HUES64 (cell line): ENCODE measurements at regions not wholly inside any gene's neighbourhood (a gene's known extent, or its start where the extent isn't known, plus 50 kb on each side); places are given as distances from the start of the nearest gene placed in this dataset.

Experiments used
- H3K27ac ChIP-seq: 2 replicates; pipeline ENCODE4 v1.7.0; 2013; ENCODE audit warnings: low read depth, low read length, inconsistent platforms
- H3K27me3 ChIP-seq: 2 replicates; pipeline ENCODE4 v1.6.1; 2013; ENCODE audit warnings: mild to moderate bottlenecking, low read length; ENCODE audit not compliant: insufficient read depth
- H3K36me3 ChIP-seq: 2 replicates; pipeline ENCODE4 v1.6.1; 2013; ENCODE audit warnings: mild to moderate bottlenecking, low read length; ENCODE audit not compliant: insufficient read depth
- H3K4me1 ChIP-seq: 2 replicates; pipeline ENCODE4 v1.6.1; 2013; ENCODE audit warnings: mild to moderate bottlenecking, low read length, moderate library complexity; ENCODE audit not compliant: insufficient read depth
- H3K4me3 ChIP-seq: 2 replicates; pipeline ENCODE4 v1.5.1; 2013; ENCODE audit warnings: mild to moderate bottlenecking, low read length, moderate library complexity
- H3K9ac ChIP-seq: 2 replicates; pipeline ENCODE4 v1.6.1; 2013; ENCODE audit warnings: mild to moderate bottlenecking, low read depth, low read length
- H3K9me3 ChIP-seq: 2 replicates; pipeline ENCODE4 v1.6.1; 2013; ENCODE audit warnings: low read depth, low read length; ENCODE audit not compliant: insufficient read depth
- WGBS: fragments of 150-250, 120-280 bp; methylation state at CpG from one replicate; pipeline ENCODE4 v1.1.7; 2013; ENCODE audit warnings: missing lambda C conversion rate; 5-methylcytosine and 5-hydroxymethylcytosine counted together

DNA sequence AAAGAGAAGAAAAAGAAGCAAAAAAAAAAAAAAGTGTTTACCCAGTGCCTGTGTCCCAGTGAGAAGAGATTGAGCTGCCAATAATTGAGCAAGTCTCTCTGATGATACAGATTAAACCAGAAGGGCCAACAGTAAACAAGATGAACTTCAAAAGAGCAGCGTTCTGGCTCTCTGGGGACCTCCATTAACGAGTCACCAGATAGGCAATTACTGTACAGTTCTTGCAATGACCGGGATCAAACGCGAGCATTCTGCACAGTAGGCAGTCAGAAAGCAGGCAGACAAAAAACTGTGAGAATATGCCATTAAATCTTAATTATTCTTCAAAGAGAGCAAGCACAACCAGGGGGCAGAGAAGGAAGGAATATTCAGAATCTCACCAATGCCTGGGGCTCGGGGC lies 626.1 kb downstream of the TMEM114 start:
- 86% methylated on average over 6 of the region's 6 CpGs for WGBS
- H3K9me3 ChIP-seq: no peaks in the 10 kb centered on the region
- H3K4me1 ChIP-seq: no peaks in the 10 kb centered on the region

DNA sequence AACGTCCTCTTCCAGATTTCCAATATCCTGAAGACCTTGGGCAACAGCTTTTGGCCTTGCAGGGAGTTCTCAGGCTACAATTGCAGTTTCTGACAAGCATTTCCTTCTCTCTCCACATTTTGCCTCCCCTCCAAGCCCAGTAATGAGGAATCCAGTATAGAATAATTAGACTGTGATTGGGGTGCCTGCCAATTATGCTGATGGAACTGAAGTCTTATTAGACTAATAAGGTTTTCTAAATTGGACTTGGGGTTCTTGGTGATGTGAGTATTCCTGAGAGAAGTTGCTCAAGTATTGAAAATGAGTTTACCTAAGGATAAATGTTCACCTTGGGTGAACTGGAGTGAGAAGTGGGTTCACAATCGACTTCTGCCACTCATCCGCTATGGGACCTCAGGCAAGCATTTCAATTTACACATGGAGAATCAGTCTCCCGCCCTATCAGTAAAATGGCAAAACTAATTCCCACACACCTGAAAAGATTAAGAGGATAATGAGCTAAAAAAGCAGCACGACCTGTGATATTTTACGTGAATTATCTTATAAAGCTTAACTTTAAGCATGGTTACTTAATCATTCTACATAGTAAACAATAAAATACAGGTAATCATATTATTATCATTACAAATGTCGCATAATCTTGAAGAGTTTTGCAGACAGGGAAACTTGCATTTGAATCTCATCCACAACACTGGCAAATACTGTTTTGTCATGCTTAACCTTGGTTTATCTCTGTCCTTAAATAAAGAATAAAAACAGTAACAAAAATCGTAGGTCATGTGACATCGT lies 628.0 kb downstream of the TMEM114 start:
- no peaks in the 10 kb centered on the region for H3K27me3 ChIP-seq
- WGBS: 85% methylated on average over 9 of the region's 9 CpGs
- no peak overlapping the region for H3K27ac ChIP-seq
- no peaks in the 10 kb centered on the region for H3K4me1 ChIP-seq
- H3K9me3 ChIP-seq: no peaks in the 10 kb centered on the region
- no peak overlapping the region for H3K9ac ChIP-seq
- no peaks in the 10 kb centered on the region for H3K36me3 ChIP-seq
- H3K4me3 ChIP-seq: no peak overlapping the region

More for the DNA sequence above, 626.1 kb downstream of the TMEM114 start:
- Histone ChIP-seq H3K4me3 (no peak overlapping the region), H3K27me3 (no peaks in the 10 kb centered on the region), H3K9ac (no peak overlapping the region), H3K27ac (no peak overlapping the region), H3K36me3 (no peaks in the 10 kb centered on the region)

DNA sequence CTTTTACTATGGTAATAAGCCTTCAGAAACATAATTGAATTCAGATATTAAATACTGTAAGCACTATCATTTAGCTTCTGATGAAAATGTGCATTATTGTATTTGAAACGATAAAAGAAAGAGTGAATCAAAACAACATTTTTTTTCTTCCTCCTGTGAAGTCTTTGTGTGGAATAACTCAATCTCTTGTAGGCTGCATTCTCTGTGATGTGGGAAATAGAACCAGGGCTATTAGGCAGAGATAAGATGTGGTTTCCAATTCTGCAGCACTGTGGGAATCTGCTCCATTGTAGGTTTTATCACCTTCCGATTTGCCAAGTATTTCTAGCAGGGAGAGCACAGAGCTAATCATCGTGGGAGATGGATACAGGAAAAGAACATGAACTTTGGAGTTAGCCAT lies 624.5 kb downstream of the RBFOX1 start:
- no peak overlapping the region for H3K27ac ChIP-seq

DNA sequence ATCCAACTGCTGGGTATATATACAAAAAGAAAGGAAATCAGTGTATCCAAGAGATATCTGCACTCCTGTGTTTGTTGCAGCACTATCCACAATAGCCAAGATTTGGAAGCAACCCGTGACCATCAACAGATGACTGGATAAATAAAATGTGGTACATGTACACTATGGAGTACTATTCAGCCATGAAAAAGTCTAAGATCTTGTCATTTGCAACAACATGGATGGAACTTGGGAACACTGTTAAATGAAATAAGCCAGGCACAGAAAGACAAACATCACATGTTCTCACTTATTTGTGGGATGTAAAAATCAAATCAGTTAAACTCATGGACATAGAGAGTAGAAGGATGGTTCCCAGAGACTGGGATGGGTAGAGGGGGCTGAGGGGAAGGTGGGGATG lies 620.7 kb downstream of the RBFOX1 start:
- no peaks in the 10 kb centered on the region for H3K27me3 ChIP-seq
- H3K36me3 ChIP-seq: no peaks in the 10 kb centered on the region
- H3K4me3 ChIP-seq: no peak overlapping the region
- H3K4me1 ChIP-seq: no peaks in the 10 kb centered on the region
- no peak overlapping the region for H3K9ac ChIP-seq
- H3K9me3 ChIP-seq: no peaks in the 10 kb centered on the region
- no peak overlapping the region for H3K27ac ChIP-seq
- WGBS: 100% methylated on average over 1 of the region's 1 CpG

More for the DNA sequence above, 624.5 kb downstream of the RBFOX1 start:
- Histone ChIP-seq H3K27me3 (no peaks in the 10 kb centered on the region), H3K9ac (no peak overlapping the region), H3K9me3 (no peaks in the 10 kb centered on the region), H3K36me3 (no peaks in the 10 kb centered on the region), H3K4me3 (no peak overlapping the region), H3K4me1 (no peaks in the 10 kb centered on the region)
- 86% methylated on average over 3 of the region's 3 CpGs for WGBS

DNA sequence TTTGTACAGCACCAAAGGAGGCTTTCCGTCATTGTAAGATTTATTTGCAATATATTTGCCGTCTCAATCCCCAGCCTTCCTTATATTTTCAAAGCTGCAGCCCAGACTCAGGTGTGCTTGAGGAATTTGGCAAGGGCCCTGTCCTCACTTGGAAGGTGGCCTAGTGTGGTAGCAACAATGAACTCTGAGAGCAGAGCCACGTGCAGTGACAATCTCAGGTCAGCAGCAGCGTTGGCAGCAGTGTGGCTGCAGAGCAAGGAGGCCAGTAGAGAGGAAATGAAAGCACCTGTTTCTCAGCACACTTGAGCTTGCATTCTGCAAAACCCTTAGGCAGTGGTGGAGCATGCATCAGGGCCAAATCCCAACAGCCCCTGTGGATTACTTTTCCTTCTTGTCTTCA lies 613.5 kb downstream of the RBFOX1 start:
- Histone ChIP-seq H3K36me3 (no peaks in the 10 kb centered on the region), H3K4me3 (no peak overlapping the region), H3K27me3 (no peaks in the 10 kb centered on the region), H3K27ac (no peak overlapping the region), H3K9ac (no peak overlapping the region), H3K4me1 (no peaks in the 10 kb centered on the region), H3K9me3 (no peaks in the 10 kb centered on the region)
- WGBS: 88% methylated on average over 4 of the region's 4 CpGs

DNA sequence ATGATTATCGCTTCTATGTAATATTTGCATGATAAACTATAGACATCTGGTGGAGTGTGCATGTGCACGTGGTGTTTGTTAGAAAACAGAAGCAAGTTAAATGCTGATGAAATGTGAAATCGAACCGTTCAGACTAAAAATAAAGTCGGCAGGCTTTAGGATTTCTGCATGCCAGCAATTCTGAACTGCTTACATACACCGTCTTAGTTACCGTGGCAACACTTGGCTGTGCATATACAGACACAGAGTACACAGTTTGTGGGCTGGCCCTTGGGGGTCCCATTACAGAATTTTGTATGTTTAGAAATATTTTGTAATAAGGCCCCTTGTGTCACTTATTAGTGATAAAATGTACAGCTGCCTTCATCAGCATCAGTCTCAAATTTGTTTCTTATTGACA lies 605.5 kb downstream of the RBFOX1 start:
- Histone ChIP-seq H3K9ac (no peak overlapping the region), H3K4me3 (no peak overlapping the region), H3K4me1 (no peaks in the 10 kb centered on the region), H3K36me3 (no peaks in the 10 kb centered on the region), H3K9me3 (no peaks in the 10 kb centered on the region), H3K27ac (no peak overlapping the region), H3K27me3 (no peaks in the 10 kb centered on the region)
- WGBS: 93% methylated on average over 7 of the region's 7 CpGs

DNA sequence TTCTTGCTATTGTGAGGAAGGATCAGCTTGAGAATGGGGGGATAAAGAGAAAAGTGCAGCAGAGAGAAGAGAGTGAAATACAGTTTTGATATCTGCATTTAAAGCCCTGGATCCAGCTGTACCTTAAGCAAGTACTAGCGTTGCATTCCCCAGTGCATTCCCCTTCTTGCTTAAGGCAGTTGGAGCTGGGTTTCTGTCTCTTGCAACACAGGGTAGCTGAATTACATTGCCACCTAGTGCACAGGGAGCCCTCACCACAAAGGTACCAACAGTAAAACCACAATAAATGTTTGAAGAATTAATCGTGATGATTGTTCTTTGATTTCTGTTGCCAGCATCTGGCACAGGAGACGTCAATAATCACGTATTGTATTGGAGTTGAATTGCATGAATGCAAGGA lies 588.7 kb downstream of the RBFOX1 start:
- no peak overlapping the region for H3K4me3 ChIP-seq
- H3K27ac ChIP-seq: no peak overlapping the region
- H3K9ac ChIP-seq: no peak overlapping the region
- no peaks in the 10 kb centered on the region for H3K27me3 ChIP-seq
- 80% methylated on average over 4 of the region's 4 CpGs for WGBS
- no peaks in the 10 kb centered on the region for H3K36me3 ChIP-seq
- H3K9me3 ChIP-seq: peaks cover 5% of the 10 kb centered on the region; the same call in 1 of the 2 replicates
- no peaks in the 10 kb centered on the region for H3K4me1 ChIP-seq

DNA sequence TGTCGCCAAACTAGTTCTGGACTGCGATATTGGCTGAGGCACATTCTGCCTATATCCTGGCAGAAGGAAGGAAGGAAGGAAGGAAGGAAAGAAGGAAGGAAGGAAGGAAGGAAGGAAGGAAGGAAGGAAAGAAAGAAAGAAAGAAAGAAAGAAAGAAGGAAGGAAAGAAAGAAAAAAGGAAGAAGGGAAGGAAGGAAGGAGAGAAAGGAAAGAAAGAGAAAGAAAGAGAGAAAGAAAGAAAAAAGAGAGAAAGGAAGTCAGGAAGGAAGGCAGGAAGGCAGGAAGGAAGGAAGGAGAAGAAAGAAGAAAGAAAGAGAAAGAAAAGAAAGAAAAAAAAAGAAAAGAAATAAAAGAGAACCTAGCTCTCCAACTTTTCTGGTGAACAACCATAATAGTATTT lies 587.1 kb downstream of the RBFOX1 start:
- H3K27ac ChIP-seq: no peak overlapping the region
- peaks cover 5% of the 10 kb centered on the region; the same call in 1 of the 2 replicates for H3K9me3 ChIP-seq

DNA sequence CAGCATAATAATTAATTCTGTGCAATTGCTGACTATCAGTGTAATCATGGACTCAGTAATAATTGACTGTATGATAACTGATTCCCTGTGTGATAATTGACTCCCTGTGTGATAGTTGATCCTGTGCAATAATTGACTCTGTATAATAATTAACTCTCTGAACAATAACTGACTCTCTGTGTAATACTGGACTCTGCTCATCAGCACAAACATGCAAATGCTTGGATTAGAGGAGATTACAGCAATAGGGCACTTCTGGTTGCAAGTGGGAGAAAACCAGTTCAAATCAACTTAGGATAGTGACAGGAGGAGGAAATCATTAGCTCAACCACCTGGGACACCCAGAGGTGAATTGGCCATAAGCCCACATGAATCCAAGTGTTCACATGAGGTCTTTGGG lies 582.1 kb downstream of the RBFOX1 start:
- no peak overlapping the region for H3K9ac ChIP-seq
- H3K4me1 ChIP-seq: no peaks in the 10 kb centered on the region
- no peaks in the 10 kb centered on the region for H3K9me3 ChIP-seq
- H3K4me3 ChIP-seq: no peak overlapping the region
- H3K27me3 ChIP-seq: no peaks in the 10 kb centered on the region
- H3K36me3 ChIP-seq: no peaks in the 10 kb centered on the region
- no peak overlapping the region for H3K27ac ChIP-seq

More for the DNA sequence above, 587.1 kb downstream of the RBFOX1 start:
- no peaks in the 10 kb centered on the region for H3K36me3 ChIP-seq
- H3K4me3 ChIP-seq: no peak overlapping the region
- WGBS: 96% methylated on average over 2 of the region's 2 CpGs
- H3K9ac ChIP-seq: no peak overlapping the region
- no peaks in the 10 kb centered on the region for H3K4me1 ChIP-seq
- H3K27me3 ChIP-seq: no peaks in the 10 kb centered on the region

DNA sequence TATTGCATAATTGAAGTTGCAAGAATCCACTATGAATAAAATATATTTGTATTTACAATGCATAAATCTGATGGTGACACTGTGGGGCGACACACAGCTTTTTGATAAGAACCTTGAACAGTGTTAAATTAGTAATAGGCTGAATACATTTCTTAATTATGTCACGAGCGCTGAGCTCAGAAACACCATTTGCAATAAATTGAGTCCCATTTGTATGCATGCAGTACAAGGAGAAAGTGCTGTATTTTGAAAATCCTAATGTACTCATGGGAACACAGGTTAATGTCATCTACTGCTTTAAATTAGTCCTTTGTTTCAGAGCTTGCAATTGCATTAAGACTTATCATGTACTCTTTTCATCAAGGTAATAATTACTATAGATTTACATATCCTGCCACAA lies 579.5 kb downstream of the RBFOX1 start:
- no peak overlapping the region for H3K9ac ChIP-seq
- H3K9me3 ChIP-seq: no peaks in the 10 kb centered on the region
- H3K4me3 ChIP-seq: no peak overlapping the region
- 90% methylated on average over 3 of the region's 3 CpGs for WGBS
- no peaks in the 10 kb centered on the region for H3K4me1 ChIP-seq
- H3K36me3 ChIP-seq: no peaks in the 10 kb centered on the region
- no peaks in the 10 kb centered on the region for H3K27me3 ChIP-seq
- H3K27ac ChIP-seq: no peak overlapping the region

DNA sequence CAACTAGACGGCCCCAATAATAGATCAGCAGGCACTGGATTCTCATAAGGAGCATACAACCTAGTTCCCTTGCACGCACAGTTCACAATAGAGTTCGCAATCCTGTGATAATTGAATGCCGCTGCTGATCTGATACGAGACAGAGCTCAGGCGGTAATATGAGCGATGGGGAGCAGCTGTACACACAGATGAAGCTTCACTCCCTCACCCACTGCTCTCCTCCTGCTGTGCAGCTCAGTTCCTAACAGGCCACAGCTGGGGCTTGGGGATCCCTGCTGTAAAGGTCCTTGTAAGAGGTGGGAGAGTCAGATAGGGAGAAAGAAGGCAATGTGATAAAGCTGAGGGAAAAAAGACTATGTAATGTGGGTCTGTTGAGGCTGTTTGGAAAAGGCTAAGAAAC lies 577.5 kb downstream of the RBFOX1 start:
- WGBS: 82% methylated on average over 7 of the region's 7 CpGs
- Histone ChIP-seq H3K4me3 (no peak overlapping the region), H3K27me3 (no peaks in the 10 kb centered on the region), H3K27ac (no peak overlapping the region), H3K4me1 (no peaks in the 10 kb centered on the region), H3K9ac (no peak overlapping the region), H3K9me3 (no peaks in the 10 kb centered on the region), H3K36me3 (no peaks in the 10 kb centered on the region)

DNA sequence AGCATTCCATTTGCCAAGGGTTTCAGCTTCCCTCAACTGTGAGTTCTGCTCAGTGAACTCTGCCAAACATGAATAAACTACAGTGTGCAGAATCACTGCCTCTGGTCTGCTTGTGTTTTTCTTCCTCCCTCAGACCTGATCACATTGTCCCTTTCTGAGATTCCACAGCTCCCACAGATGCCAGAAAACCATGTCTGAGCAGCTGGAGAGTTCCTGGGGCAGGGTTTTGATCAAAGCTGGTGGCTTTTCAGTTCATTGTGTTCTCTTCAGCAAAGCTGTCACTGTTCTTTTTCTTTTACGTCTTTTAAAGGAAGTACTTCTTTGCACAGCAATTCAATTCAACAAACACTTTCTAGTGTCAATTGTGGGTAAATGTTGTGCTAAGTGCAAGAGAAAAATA lies 555.8 kb downstream of the RBFOX1 start:
- peaks cover 7% of the 10 kb centered on the region for H3K4me1 ChIP-seq
- H3K27ac ChIP-seq: no peak overlapping the region
- H3K36me3 ChIP-seq: no peaks in the 10 kb centered on the region
- H3K27me3 ChIP-seq: no peaks in the 10 kb centered on the region
- no CpG with 5 or more reads among the region's 1 CpG for WGBS
- H3K9ac ChIP-seq: no peak overlapping the region
- H3K9me3 ChIP-seq: no peaks in the 10 kb centered on the region
- no peak overlapping the region for H3K4me3 ChIP-seq
